H1 (cell line): ENCODE measurements at regions not wholly inside any gene's neighbourhood (a gene's known extent, or its start where the extent isn't known, plus 50 kb on each side); places are given as distances from the start of the nearest gene placed in this dataset.

ENCODE experiments used
- ATF3 ChIP-seq: IDR thresholded peaks from 2 replicates; pipeline ENCODE4 v1.6.1; 2011; ENCODE audit warnings: low read depth, mild to moderate bottlenecking, low read length; ENCODE audit not compliant: insufficient read depth
- CTCF ChIP-seq, 3 experiments: IDR thresholded peaks; 1 replicate in 2 of 3; 2 replicates in 1 of 3; pipeline versions ENCODE4 v1.5.1 to v1.6.1; 2011; ENCODE audit warnings: low read length in 3 of 3, mild to moderate bottlenecking in 3 of 3, inconsistent platforms in 2 of 3, low read depth in 1 of 3, moderate library complexity in 1 of 3; ENCODE audit not compliant: insufficient read depth in 1 of 3; ENCODE audit errors: control extremely low read depth in 1 of 3
- KDM1A ChIP-seq: fragments of 200-600, 300-600 bp; sonication (generic); IDR thresholded peaks from 2 replicates; pipeline ENCODE4 v1.7.1; 2016; ENCODE audit warnings: mild to moderate bottlenecking, low read length, borderline replicate concordance
- TAF7 ChIP-seq: optimal IDR thresholded peaks from 2 replicates; pipeline ENCODE3; 2011; ENCODE audit warnings: low read depth, mild to moderate bottlenecking, inconsistent platforms, low read length, moderate library complexity, borderline replicate concordance
- YY1 ChIP-seq: IDR thresholded peaks from 2 replicates; pipeline ENCODE4 v1.6.1; 2011; ENCODE audit warnings: low read depth, mild to moderate bottlenecking, low read length

GRCh38 chr15:98428253-98428989, 219.9 kb upstream of the IGF1R start (continued):
- TF ChIP-seq TAF7 (no peak), ATF3 (no peak), CTCF (IDR thresholded peaks at IDR 0.05; ENCODE audit: control extremely low read depth in 1 of 3, insufficient read depth in 1 of 3, low read depth in 1 of 3, low read length in 3 of 3) (peak; percentile 63 to 90 (median 66)), KDM1A (no peak), YY1 (0 out of 2 replicates have a peak, but pooled peaks have one; percentile 32)
- TF ChIP-seq, all 59 proteins: peak for 10
